ENCODE measurements at regions not wholly inside any gene's neighbourhood (a gene's known extent, or its start where the extent isn't known, plus 50 kb on each side); places are given as distances from the start of the nearest gene placed in this dataset.

DNA sequence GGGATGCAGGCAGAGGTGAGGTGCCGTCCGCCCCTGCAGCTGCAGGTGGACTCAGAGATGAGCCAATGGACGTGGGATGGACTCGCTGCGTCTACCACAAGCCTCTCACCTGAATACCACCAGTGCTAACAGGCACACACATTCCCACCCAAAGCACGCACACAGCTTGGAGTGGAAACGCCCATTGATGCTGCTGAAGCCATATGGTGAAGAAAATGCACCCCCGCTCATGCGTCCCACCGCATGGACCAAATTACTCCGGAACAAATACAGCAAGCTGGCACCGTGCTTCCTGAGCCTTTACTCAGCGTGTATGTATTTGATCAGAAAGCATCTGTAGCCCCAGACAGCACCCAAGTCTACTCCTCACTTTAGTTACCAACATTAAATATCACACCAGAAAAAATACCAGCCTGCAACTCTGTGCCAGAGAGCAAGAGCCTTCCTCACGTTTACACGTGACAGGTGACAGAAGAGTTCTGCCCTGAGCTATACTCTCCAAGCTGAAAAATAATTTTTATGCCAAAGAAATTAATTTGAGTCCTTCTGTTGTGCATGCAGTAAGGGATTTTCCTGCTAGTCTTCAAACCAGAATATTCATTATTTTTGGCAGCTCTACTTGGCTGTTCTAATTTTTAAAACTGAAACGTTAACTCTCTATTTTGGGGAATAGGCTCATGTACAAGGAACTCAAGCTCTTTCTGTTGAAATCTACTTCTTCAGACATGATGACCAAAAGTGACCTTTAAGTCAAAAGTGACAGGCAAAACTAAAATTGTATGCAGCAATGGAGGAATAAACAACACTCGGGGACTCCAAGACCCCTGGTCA is 58.2 kb upstream of the SYNDIG1 start:
- H3K4me1 ChIP-seq, result peaks cover 0 to 15% (median 0%) of the 10 kb centered on the region in 12 donors
- DNase-seq, result no peak
- peaks cover 0 to 4% (median 0%) of the 10 kb centered on the region in 9 donors for H3K27me3 ChIP-seq
- no peak for TF ChIP-seq POLR2A (IDR thresholded peaks at IDR 0.05)
- TF ChIP-seq, protein P1, sequence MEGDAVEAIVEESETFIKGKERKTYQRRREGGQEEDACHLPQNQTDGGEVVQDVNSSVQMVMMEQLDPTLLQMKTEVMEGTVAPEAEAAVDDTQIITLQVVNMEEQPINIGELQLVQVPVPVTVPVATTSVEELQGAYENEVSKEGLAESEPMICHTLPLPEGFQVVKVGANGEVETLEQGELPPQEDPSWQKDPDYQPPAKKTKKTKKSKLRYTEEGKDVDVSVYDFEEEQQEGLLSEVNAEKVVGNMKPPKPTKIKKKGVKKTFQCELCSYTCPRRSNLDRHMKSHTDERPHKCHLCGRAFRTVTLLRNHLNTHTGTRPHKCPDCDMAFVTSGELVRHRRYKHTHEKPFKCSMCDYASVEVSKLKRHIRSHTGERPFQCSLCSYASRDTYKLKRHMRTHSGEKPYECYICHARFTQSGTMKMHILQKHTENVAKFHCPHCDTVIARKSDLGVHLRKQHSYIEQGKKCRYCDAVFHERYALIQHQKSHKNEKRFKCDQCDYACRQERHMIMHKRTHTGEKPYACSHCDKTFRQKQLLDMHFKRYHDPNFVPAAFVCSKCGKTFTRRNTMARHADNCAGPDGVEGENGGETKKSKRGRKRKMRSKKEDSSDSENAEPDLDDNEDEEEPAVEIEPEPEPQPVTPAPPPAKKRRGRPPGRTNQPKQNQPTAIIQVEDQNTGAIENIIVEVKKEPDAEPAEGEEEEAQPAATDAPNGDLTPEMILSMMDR (IDR thresholded peaks at IDR 0.05), result no peak
- intact Hi-C loops (cut with DNase I), result no loop called here
- no peak overlapping the region for H3K27ac ChIP-seq
- no peak overlapping the region for H3K4me3 ChIP-seq
- no peak for ATAC-seq
- 68 to 86% (median 80%) methylated on average over 13 to 17 of the region's 17 CpGs for WGBS, 4 donors
- peaks cover 0 to 20% (median 12%) of the 10 kb centered on the region in 12 donors for H3K9me3 ChIP-seq
- no peaks in the 10 kb centered on the region for H3K36me3 ChIP-seq

DNA sequence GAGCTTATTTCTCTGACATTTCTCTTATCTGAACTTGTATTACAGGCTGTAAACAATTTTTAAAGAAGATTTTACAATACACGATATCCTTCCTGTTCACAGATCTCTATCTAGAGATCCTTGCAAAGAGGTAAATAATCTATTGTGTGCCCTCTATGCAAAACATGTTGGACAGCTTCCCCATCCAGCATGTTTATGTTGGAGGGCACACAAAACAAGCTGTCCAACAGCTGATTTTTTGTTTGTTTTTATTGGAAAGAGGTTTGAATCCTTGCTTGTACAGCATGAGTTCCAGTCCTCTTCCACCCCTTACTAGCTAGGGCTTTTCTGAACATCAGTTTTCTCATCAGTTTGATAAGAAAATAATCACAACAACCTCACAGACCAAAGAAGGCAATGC is 62.3 kb upstream of the SYNDIG1 start:
- DNase-seq (no peak), ATAC-seq (no peak)
- Histone ChIP-seq H3K27me3 (peaks cover 0 to 4% (median 0%) of the 10 kb centered on the region in 9 donors), H3K9me3 (no peaks in the 10 kb centered on the region), H3K4me3 (no peak overlapping the region), H3K36me3 (no peaks in the 10 kb centered on the region), H3K27ac (no peak overlapping the region), H3K4me1 (peaks cover 0 to 15% (median 0%) of the 10 kb centered on the region in 12 donors)
- WGBS, 4 donors, result 22 to 66% (median 42%) methylated on average over 1 of the region's 1 CpG
- TF ChIP-seq, protein P1 (IDR thresholded peaks at IDR 0.05), result no peak
- TF ChIP-seq POLR2A (IDR thresholded peaks at IDR 0.05), result no peak
- intact Hi-C loops (cut with DNase I), result no loop called here

DNA sequence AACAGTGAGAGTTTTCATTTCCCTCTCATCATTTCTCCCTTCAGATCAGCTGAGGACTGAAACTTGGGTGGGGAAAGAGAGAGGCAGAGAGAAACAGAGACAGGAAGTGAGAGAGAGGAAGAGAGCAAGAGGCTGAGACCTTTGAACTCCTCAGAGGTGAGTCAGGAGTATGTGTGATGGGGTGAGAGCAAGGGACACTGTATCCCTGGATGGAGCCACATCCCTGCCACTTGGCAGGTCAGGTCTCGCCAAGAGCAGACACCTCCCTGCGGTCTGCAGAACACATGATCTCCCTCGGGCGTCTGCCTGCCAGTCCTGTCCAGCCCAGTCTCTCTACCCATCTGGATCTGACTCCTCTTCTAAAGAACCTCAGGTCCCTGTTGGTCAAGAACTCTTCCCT is 62.7 kb upstream of the SYNDIG1 start:
- 32 to 51% (median 37%) methylated on average over 4 of the region's 4 CpGs for WGBS, 4 donors
- DNase-seq (no peak), ATAC-seq (peak in 1 of 4 donors; percentile 34)
- no peaks in the 10 kb centered on the region for H3K9me3 ChIP-seq
- H3K36me3 ChIP-seq, result no peaks in the 10 kb centered on the region
- H3K27ac ChIP-seq, result no peak overlapping the region
- intact Hi-C loops (cut with DNase I), result no loop called here
- TF ChIP-seq POLR2A (IDR thresholded peaks at IDR 0.05), result no peak
- TF ChIP-seq, protein P1 (IDR thresholded peaks at IDR 0.05), result peak in 1 of 12 donors; percentile 9
- no peak overlapping the region for H3K4me3 ChIP-seq
- peaks cover 0 to 4% (median 0%) of the 10 kb centered on the region in 9 donors for H3K27me3 ChIP-seq
- H3K4me1 ChIP-seq, result peaks cover 0 to 15% (median 0%) of the 10 kb centered on the region in 12 donors

DNA sequence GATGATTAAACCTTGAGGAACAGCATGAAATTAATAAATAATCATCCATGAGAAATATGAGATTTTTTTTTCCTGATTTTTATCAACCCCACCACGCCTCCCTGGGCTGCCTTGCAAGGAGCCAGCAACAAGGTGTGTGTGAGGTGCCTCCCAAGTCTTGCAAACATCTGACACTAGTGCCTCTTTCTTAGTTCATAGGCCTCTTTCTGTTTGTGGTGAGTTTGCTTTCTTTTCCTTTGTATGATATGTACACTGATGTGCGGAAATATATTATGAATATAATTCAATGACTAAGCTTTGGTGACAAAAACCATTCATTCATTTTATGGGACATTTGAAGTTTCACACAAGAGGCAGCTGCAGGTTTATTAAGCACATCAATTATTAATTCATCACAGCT is 63.2 kb upstream of the SYNDIG1 start:
- Histone ChIP-seq H3K36me3 (no peaks in the 10 kb centered on the region), H3K27ac (no peak overlapping the region), H3K4me3 (no peak overlapping the region), H3K9me3 (no peaks in the 10 kb centered on the region), H3K4me1 (peaks cover 0 to 13% (median 0%) of the 10 kb centered on the region in 12 donors), H3K27me3 (peaks cover 0 to 4% (median 0%) of the 10 kb centered on the region in 9 donors)
- 56 to 94% (median 80%) methylated on average over 2 of the region's 2 CpGs for WGBS, 4 donors
- no peak for DNase-seq
- intact Hi-C loops (cut with DNase I), result no loop called here
- no peak for ATAC-seq
- TF ChIP-seq POLR2A (IDR thresholded peaks at IDR 0.05), result no peak
- TF ChIP-seq, protein P1 (IDR thresholded peaks at IDR 0.05), result no peak

Data from heart left ventricle (tissue), 16 donors.